ENCODE measurements at regions not wholly inside any gene's neighbourhood (a gene's known extent, or its start where the extent isn't known, plus 50 kb on each side); places are given as distances from the start of the nearest gene placed in this dataset.

- DNase-seq (ENCODE audit: low read depth), result no peak
- H3K4me3 ChIP-seq (ENCODE audit: low read length), result no peak overlapping the region
- TF ChIP-seq CTCF (conservative IDR thresholded peaks at IDR 0.05; ENCODE audit: low read length), result no peak
These were observed 56.4 kb upstream of the RTL6 start for GRCh38 chr22:44554411-44554810.

GRCh38 chr22:44550711-44551491 lies 52.9 kb upstream of the RTL6 start:
- peak overlapping the region; percentile 63 for H3K4me3 ChIP-seq (ENCODE audit: low read length)
- no peak for TF ChIP-seq CTCF (conservative IDR thresholded peaks at IDR 0.05; ENCODE audit: low read length)
- peak; percentile 97 for DNase-seq (ENCODE audit: low read depth)

- no peak for DNase-seq (ENCODE audit: low read depth)
- H3K4me3 ChIP-seq (ENCODE audit: low read length), result no peak overlapping the region
- TF ChIP-seq CTCF (conservative IDR thresholded peaks at IDR 0.05; ENCODE audit: low read length), result no peak
These were observed 51.7 kb upstream of the RTL6 start for GRCh38 chr22:44549701-44550100.

- no peak overlapping the region for H3K4me3 ChIP-seq (ENCODE audit: low read length)
- no peak for DNase-seq (ENCODE audit: low read depth)
- TF ChIP-seq CTCF (conservative IDR thresholded peaks at IDR 0.05; ENCODE audit: low read length), result no peak
These were observed 50.9 kb upstream of the RTL6 start for GRCh38 chr22:44548981-44549380.

Data from AG10803 (cell line).